Mucosa of descending colon (tissue), 3 donors: ENCODE measurements at regions not wholly inside any gene's neighbourhood (a gene's known extent, or its start where the extent isn't known, plus 50 kb on each side); places are given as distances from the start of the nearest gene placed in this dataset.

Source experiments
- ATAC-seq: fragments of 200-7000 bp; cut with Tn5 transposase; one replicate; pipeline ENCODE4 v1.9.1; 2020; ENCODE audit warnings: mild to moderate bottlenecking, moderate library complexity
- DNase-seq, 3 donors: peaks; one replicate each; pipeline ENCODE4 v3.0.0-alpha.2; 2020
- H3K36me3 ChIP-seq: fragments of 200-600 bp; one replicate; pipeline ENCODE4 v1.8.0; 2021; ENCODE audit warnings: low read depth, mild to moderate bottlenecking
- H3K4me1 ChIP-seq: fragments of 200-600 bp; one replicate; pipeline ENCODE4 v1.8.0; 2021; ENCODE audit warnings: low read depth, mild to moderate bottlenecking
- H3K4me3 ChIP-seq: fragments of 200-600 bp; one replicate; pipeline ENCODE4 v1.8.0; 2021; ENCODE audit warnings: mild to moderate bottlenecking
- H3K9me3 ChIP-seq: fragments of 200-600 bp; one replicate; pipeline ENCODE4 v1.8.0; 2021; ENCODE audit warnings: mild to moderate bottlenecking
- intact Hi-C, 2 donors: fragments of 100-400 bp; cut with DNase I in 1 of 2; cut with micrococcal nuclease in 1 of 2; formaldehyde crosslinking; loops; one replicate each; pipeline versions ENCODE4 v1.11.0 to v1.11.1; 2022; cut with DNase I, micrococcal nuclease
- TF ChIP-seq, protein P1 (sequence below): fragments of 200-600 bp; IDR thresholded peaks from one replicate; pipeline ENCODE4 v1.8.0; 2022; ENCODE audit warnings: antibody characterized with exemption, mild to moderate bottlenecking
- donor health status: DM: no; HTN: no; CAD: no; lungs with moderate emphysema.
- donor health status: DM: no; HTN: no; CAD: no.
- donor health status: DM: no; HTN: yes; CAD: no.

DNA sequence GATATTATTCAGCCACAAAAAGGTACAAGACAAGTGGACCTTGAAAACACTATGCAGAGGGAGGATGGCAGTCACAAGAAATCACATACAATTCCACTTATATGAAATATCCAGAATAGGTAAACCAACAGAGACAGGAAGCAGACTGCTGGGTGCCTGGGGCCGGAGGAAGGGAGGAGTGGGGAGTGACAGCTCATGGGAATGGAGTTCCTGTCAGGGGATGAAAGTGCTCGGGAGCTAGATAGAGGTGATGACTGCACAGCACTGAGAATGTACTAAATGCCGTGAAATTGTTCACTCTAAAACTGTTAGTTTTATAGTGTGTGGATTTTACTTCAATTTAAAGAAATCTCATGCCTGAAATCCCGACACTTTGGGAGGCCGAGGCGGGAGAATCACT lies 74.2 kb upstream of the MED9 start:
- Histone ChIP-seq H3K9me3 (no peaks in the 10 kb centered on the region), H3K4me3 (no peak overlapping the region), H3K4me1 (no peaks in the 10 kb centered on the region), H3K36me3 (no peaks in the 10 kb centered on the region)
- no peak for DNase-seq
- ATAC-seq, result no peak
- TF ChIP-seq, protein P1, sequence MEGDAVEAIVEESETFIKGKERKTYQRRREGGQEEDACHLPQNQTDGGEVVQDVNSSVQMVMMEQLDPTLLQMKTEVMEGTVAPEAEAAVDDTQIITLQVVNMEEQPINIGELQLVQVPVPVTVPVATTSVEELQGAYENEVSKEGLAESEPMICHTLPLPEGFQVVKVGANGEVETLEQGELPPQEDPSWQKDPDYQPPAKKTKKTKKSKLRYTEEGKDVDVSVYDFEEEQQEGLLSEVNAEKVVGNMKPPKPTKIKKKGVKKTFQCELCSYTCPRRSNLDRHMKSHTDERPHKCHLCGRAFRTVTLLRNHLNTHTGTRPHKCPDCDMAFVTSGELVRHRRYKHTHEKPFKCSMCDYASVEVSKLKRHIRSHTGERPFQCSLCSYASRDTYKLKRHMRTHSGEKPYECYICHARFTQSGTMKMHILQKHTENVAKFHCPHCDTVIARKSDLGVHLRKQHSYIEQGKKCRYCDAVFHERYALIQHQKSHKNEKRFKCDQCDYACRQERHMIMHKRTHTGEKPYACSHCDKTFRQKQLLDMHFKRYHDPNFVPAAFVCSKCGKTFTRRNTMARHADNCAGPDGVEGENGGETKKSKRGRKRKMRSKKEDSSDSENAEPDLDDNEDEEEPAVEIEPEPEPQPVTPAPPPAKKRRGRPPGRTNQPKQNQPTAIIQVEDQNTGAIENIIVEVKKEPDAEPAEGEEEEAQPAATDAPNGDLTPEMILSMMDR, result no peak
- intact Hi-C loops, result no loop called here

DNA sequence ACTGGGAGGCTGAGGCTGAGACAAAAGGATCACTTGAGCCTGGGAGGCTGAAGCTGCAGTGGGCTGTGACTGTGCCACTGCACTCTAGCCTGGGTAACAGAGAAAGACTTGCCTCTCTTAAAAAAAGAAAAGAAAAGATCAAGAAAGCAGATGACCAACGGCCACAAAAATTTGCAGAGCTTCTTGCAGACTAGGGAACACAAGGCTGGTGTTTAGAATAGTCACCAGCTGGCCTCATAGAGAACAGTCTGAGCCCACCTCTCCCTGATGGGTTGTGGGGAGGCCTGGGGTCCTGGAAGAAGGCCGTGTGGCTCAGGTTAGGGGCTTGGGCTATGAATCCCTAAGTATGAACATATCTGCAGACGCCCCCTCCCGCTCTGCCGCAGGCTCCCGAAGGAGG lies 73.7 kb upstream of the MED9 start:
- Histone ChIP-seq H3K9me3 (no peaks in the 10 kb centered on the region), H3K36me3 (no peaks in the 10 kb centered on the region), H3K4me3 (no peak overlapping the region), H3K4me1 (no peaks in the 10 kb centered on the region)
- TF ChIP-seq, protein P1, result no peak
- intact Hi-C loops, result no loop called here
- DNase-seq (no peak), ATAC-seq (no peak)

DNA sequence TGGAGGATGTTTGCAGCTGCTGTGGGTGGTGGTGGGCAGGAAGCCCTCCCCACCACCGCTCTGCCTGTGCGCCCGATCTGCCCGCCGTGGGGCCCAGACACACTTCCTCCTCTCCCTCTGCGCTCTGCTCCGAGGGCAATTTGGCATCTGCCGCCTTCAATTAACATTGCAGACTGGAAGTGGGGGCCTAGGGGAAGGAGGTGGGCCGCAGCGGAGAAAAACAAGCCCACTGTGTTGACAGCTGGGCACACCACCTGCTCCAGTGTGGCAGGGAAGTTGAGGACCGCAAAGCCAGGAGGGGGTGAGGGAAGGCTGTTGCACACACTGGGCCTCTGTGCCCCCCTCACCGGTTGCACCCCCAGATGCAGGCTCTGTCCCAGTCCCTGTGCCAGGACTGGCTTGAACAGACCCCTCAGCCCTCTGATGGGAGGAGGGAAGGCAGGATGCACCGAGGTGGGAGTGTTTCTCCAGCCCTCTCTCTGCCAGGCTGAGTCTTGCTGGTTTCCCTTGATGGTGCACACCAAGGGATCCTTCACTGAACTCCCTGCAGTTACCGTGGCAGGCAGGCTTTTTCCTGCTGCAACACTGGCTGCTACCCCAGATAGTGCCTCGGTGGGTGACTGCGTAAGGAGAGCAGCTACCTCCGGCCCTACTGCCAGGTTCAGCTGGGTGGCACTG lies 72.8 kb upstream of the MED9 start:
- Histone ChIP-seq H3K4me3 (no peak overlapping the region), H3K9me3 (no peaks in the 10 kb centered on the region), H3K4me1 (no peaks in the 10 kb centered on the region), H3K36me3 (no peaks in the 10 kb centered on the region)
- TF ChIP-seq, protein P1, result no peak
- DNase-seq (peak; percentile 29 to 80 (median 49)), ATAC-seq (peak; percentile 88)
- intact Hi-C loops, result no loop called here

DNA sequence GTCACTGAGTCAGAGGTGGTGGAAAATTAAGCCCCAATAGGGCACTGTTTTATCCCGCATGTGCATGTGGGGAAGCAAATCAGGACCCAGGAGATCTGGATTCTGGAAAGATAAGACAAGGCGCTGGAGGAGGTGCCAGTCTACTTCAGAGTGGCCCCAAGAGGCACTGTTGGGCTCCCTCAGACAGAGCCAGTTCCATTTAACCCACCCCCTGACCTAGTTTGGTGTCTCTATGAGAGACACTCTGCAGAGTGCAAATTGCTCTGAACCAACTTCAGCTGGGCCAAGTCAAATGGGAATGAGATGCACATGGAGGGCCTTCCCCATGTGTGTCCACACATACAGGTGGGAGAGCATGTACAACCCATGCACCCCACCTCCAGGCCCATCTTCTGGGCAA lies 71.1 kb upstream of the MED9 start:
- DNase-seq (no peak), ATAC-seq (no peak)
- no peaks in the 10 kb centered on the region for H3K4me1 ChIP-seq
- TF ChIP-seq, protein P1, result no peak
- H3K36me3 ChIP-seq, result no peaks in the 10 kb centered on the region
- H3K9me3 ChIP-seq, result no peaks in the 10 kb centered on the region
- intact Hi-C loops, result no loop called here
- no peak overlapping the region for H3K4me3 ChIP-seq

DNA sequence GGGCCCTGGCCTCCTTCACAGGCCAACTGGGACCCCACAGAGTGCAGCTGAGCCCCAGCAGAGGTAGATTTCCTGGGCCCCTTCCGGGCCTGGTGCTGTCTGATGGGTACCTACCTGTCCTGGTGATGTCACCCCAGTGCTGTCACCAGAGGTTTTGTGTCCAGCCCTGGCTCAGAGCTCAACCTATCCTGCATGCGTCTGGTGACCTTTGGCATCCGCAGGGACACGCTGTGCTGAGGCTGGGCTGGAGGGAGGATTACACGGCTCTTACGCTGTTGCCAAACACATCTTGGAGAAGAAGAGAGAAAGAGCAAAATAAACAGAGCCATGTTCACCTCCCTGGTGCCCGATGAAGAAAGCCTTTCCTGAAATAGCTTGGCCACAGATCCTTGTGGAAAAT lies 70.6 kb upstream of the MED9 start:
- Histone ChIP-seq H3K36me3 (no peaks in the 10 kb centered on the region), H3K4me1 (no peaks in the 10 kb centered on the region), H3K4me3 (no peak overlapping the region), H3K9me3 (no peaks in the 10 kb centered on the region)
- DNase-seq (no peak), ATAC-seq (no peak)
- TF ChIP-seq, protein P1, result no peak
- intact Hi-C loops, result no loop called here
